Liver (tissue), 8 donors: ENCODE measurements at regions not wholly inside any gene's neighbourhood (a gene's known extent, or its start where the extent isn't known, plus 50 kb on each side); places are given as distances from the start of the nearest gene placed in this dataset.

Source experiments
- DNase-seq: peaks from one replicate; pipeline ENCODE4 v3.0.0-alpha.2; 2017; ENCODE audit warnings: low spot score
- H3K27ac ChIP-seq, 2 donors: one replicate each; pipeline ENCODE4 v1.7.0; 2013; ENCODE audit warnings: inconsistent platforms in 2 of 2, low read length in 2 of 2, control low read depth in 1 of 2, low read depth in 1 of 2, mild to moderate bottlenecking in 1 of 2
- H3K27me3 ChIP-seq, 4 donors: one replicate each; pipeline versions ENCODE4 v1.6.1 to v1.7.0; 2013; ENCODE audit warnings: low read length in 3 of 4, inconsistent platforms in 1 of 4, mild to moderate bottlenecking in 1 of 4, moderate library complexity in 1 of 4; ENCODE audit not compliant: control insufficient read depth in 4 of 4, insufficient read depth in 4 of 4
- H3K36me3 ChIP-seq, 4 donors: one replicate each; pipeline versions ENCODE4 v1.6.1 to v1.7.0; 2013; ENCODE audit warnings: low read length in 3 of 4, mild to moderate bottlenecking in 3 of 4, low read depth in 1 of 4, moderate library complexity in 1 of 4; ENCODE audit not compliant: control insufficient read depth in 4 of 4, insufficient read depth in 3 of 4
- H3K4me1 ChIP-seq, 4 donors: one replicate each; pipeline versions ENCODE4 v1.6.1 to v1.7.0; 2013; ENCODE audit warnings: low read length in 3 of 4, mild to moderate bottlenecking in 3 of 4, moderate library complexity in 1 of 4; ENCODE audit not compliant: control insufficient read depth in 4 of 4, insufficient read depth in 4 of 4
- H3K4me3 ChIP-seq, 3 donors: one replicate each; pipeline versions ENCODE4 v1.6.1 to v1.7.0; 2013; ENCODE audit warnings: low read length in 3 of 3, control low read depth in 1 of 3, low read depth in 1 of 3, mild to moderate bottlenecking in 1 of 3
- H3K9ac ChIP-seq, 2 donors: one replicate each; pipeline ENCODE4 v1.7.0; 2013; ENCODE audit warnings: low read length in 2 of 2, mild to moderate bottlenecking in 2 of 2, moderate library complexity in 2 of 2, control low read depth in 1 of 2, low read depth in 1 of 2
- H3K9me3 ChIP-seq, 4 donors: one replicate each; pipeline versions ENCODE4 v1.6.1 to v1.7.0; 2013; ENCODE audit warnings: low read length in 3 of 4; ENCODE audit not compliant: control insufficient read depth in 4 of 4
- EGR1 ChIP-seq, 2 donors: IDR thresholded peaks; 2 replicates each; pipeline ENCODE4 v1.6.1; 2016 to 2018; ENCODE audit warnings: antibody characterized with exemption in 2 of 2, low read depth in 2 of 2
- FOXA2 ChIP-seq: IDR thresholded peaks from 2 replicates; pipeline ENCODE4 v1.6.1; 2016; ENCODE audit warnings: antibody characterized with exemption
- GABPA ChIP-seq, 2 donors: IDR thresholded peaks in 1 of 2; conservative IDR thresholded peaks in 1 of 2; 2 replicates each; pipeline ENCODE4 v1.6.1; 2016; ENCODE audit warnings: antibody characterized with exemption in 2 of 2, mild to moderate bottlenecking in 1 of 2, moderate library complexity in 1 of 2
- HNF4A ChIP-seq, 2 donors: conservative IDR thresholded peaks; 2 replicates each; pipeline ENCODE4 v1.6.1; 2016; ENCODE audit warnings: antibody characterized with exemption in 2 of 2, mild to moderate bottlenecking in 2 of 2
- HNF4G ChIP-seq: IDR thresholded peaks from 2 replicates; pipeline ENCODE4 v1.6.1; 2016; ENCODE audit warnings: antibody characterized with exemption
- JUND ChIP-seq, 2 donors: IDR thresholded peaks; 2 replicates each; pipeline ENCODE4 v1.6.1; 2016; ENCODE audit warnings: antibody characterized with exemption in 2 of 2
- NR2F2 ChIP-seq: IDR thresholded peaks from 2 replicates; pipeline ENCODE4 v1.6.1; 2016; ENCODE audit warnings: antibody characterized with exemption
- RAD21 ChIP-seq, 2 donors: IDR thresholded peaks; 2 replicates each; pipeline ENCODE4 v1.6.1; 2016; ENCODE audit warnings: antibody characterized with exemption in 2 of 2, mild to moderate bottlenecking in 2 of 2
- RXRA ChIP-seq, 2 donors: IDR thresholded peaks; 2 replicates each; pipeline ENCODE4 v1.6.1; 2017 to 2018; ENCODE audit warnings: antibody characterized with exemption in 2 of 2, mild to moderate bottlenecking in 1 of 2
- SP1 ChIP-seq: IDR thresholded peaks from 2 replicates; pipeline ENCODE4 v1.6.1; 2018; ENCODE audit warnings: antibody characterized with exemption, mild to moderate bottlenecking
- TAF1 ChIP-seq: conservative IDR thresholded peaks from 2 replicates; pipeline ENCODE4 v1.6.1; 2016; ENCODE audit warnings: antibody characterized with exemption, mild to moderate bottlenecking
- YY1 ChIP-seq: IDR thresholded peaks from 2 replicates; pipeline ENCODE4 v1.6.1; 2016; ENCODE audit warnings: antibody characterized with exemption, mild to moderate bottlenecking
- WGBS: extraction: QIAGEN DNeasy Blood & Tissue Kit; methylation state at CpG from one replicate; pipeline ENCODE4 v1.1.7; 2013; 5-methylcytosine and 5-hydroxymethylcytosine counted together
- TF ChIP-seq, protein P1 (sequence below): IDR thresholded peaks from 2 replicates; pipeline ENCODE4 v1.6.1; 2016; ENCODE audit warnings: antibody characterized with exemption
- TF ChIP-seq, protein P2 (sequence below): fragments of 150-350 bp; IDR thresholded peaks from 2 replicates; pipeline ENCODE4 v1.5.1; 2017; ENCODE audit warnings: improper control_type of control experiment, low read depth, low read length; ENCODE audit not compliant: missing input control
- TF ChIP-seq, protein P3 (sequence below): IDR thresholded peaks from 2 replicates; pipeline ENCODE4 v1.6.1; 2016; ENCODE audit warnings: antibody characterized with exemption, mild to moderate bottlenecking
- donor health status: healthy.
- donor health status: healthy.
- donor health status: healthy.
- donor health status: healthy.
- donor health status: healthy.

DNA sequence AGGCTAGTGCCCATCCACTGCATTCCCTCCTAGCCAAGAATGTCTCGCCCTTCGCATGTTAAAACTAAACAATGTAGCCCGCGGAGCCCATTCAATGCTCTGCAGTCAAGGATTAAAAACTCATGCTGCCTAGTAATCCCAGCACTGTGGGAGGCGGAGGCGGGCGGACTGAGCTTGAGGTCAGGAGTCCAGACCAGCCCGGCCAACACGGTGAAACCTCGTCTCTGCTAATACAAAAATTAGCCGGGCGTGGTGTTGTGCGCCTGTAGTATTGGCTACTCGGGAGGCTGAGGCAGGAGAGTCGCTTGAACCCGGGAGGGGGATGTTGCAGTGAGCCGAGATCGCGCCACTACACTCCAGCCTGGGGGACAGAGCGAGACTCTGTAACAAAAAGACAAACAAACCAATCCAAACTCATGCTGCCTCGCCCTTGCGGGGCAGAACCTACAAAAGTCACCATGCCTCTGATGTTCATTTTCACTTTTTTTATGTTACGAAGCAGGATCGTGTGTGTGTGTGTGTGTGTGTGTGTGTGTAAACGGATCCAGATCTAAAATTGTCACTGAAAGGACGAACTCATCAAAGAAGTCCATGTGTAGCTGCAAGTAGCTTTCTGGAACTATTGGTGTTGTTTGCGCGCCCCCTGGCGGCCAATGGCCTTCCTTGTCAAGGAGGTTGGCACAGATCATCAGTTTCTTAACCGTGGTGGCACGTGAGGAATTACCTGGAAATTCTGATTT lies 54.8 kb upstream of the SPESP1 start:
- H3K4me3 ChIP-seq: peak overlapping the region; percentile 39 to 63 (median 56)
- no peak overlapping the region for H3K27ac ChIP-seq
- H3K36me3 ChIP-seq: no peaks in the 10 kb centered on the region
- no peak overlapping the region for H3K9ac ChIP-seq
- 5% methylated on average over 31 of the region's 31 CpGs for WGBS
- no peaks in the 10 kb centered on the region for H3K9me3 ChIP-seq
- peaks cover 0 to 10% (median 3%) of the 10 kb centered on the region in 4 donors for H3K4me1 ChIP-seq
- peak; percentile 92 for DNase-seq
- no peaks in the 10 kb centered on the region for H3K27me3 ChIP-seq
- TF ChIP-seq SP1 (peak; percentile 68), TAF1 (no peak), RAD21 (IDR thresholded peaks at IDR 0.05) (peak; percentile 95 to 96), NR2F2 (peak; percentile 28), HNF4G (no peak), HNF4A (conservative IDR thresholded peaks at IDR 0.05) (peak; percentile 84 to 87), YY1 (peak; percentile 28), RXRA (IDR thresholded peaks at IDR 0.05) (peak in 1 of 2 donors; percentile 8)
- TF ChIP-seq, protein P1, sequence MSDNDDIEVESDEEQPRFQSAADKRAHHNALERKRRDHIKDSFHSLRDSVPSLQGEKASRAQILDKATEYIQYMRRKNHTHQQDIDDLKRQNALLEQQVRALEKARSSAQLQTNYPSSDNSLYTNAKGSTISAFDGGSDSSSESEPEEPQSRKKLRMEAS: peak; percentile 17
- TF ChIP-seq, protein P2, sequence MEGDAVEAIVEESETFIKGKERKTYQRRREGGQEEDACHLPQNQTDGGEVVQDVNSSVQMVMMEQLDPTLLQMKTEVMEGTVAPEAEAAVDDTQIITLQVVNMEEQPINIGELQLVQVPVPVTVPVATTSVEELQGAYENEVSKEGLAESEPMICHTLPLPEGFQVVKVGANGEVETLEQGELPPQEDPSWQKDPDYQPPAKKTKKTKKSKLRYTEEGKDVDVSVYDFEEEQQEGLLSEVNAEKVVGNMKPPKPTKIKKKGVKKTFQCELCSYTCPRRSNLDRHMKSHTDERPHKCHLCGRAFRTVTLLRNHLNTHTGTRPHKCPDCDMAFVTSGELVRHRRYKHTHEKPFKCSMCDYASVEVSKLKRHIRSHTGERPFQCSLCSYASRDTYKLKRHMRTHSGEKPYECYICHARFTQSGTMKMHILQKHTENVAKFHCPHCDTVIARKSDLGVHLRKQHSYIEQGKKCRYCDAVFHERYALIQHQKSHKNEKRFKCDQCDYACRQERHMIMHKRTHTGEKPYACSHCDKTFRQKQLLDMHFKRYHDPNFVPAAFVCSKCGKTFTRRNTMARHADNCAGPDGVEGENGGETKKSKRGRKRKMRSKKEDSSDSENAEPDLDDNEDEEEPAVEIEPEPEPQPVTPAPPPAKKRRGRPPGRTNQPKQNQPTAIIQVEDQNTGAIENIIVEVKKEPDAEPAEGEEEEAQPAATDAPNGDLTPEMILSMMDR: peak; percentile 94

DNA sequence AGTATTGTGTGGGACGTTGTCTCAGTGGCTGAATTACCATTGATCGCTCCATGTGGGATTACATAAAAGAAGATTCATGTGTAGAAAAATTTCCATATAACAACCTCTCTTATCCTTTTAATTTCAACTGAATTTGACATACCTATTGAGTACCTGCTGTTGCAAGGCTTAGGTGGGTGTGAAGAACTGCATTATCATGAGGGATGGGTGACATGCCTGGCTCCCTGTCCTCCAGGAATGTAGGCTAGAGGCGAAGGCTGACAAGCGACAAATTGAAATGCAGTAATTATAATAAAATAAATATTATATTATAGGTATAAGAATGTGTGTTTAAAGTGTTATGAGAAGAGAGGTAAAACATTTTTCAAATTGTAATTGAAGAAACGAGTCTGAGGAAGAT lies 52.7 kb upstream of the SPESP1 start:
- Histone ChIP-seq H3K9me3 (no peaks in the 10 kb centered on the region), H3K27ac (no peak overlapping the region), H3K27me3 (no peaks in the 10 kb centered on the region), H3K9ac (no peak overlapping the region), H3K4me3 (no peak overlapping the region), H3K36me3 (no peaks in the 10 kb centered on the region), H3K4me1 (peaks cover 0 to 10% (median 3%) of the 10 kb centered on the region in 4 donors)
- no peak for TF ChIP-seq HNF4A (conservative IDR thresholded peaks at IDR 0.05)
- no peak for TF ChIP-seq JUND (IDR thresholded peaks at IDR 0.05)
- TF ChIP-seq FOXA2: no peak
- TF ChIP-seq TAF1: no peak
- TF ChIP-seq, protein P2: no peak
- WGBS: 88% methylated on average over 5 of the region's 5 CpGs
- no peak for DNase-seq

DNA sequence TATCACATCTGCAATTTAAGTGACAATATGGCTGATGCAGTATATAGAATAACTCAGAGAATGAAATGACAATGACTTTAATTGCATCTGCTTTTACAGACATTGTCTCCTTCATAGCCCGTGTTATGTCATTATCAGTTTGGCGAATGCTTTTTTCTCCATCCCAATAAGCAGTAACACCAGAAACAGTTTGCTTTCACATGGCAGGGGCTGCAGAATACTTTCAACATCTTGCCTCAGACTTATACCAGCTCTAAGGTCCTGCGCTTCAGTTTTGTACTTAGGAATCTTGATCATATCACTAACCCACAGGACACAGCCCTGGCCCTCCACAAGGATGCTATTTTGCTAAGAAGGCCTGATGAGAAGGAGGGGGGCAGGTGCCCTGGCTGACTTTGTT lies 49.9 kb upstream of the SPESP1 start:
- Histone ChIP-seq H3K9ac (no peak overlapping the region), H3K4me1 (peaks cover 0 to 7% (median 2%) of the 10 kb centered on the region in 4 donors), H3K9me3 (no peaks in the 10 kb centered on the region), H3K4me3 (no peak overlapping the region), H3K27ac (no peak overlapping the region), H3K36me3 (no peaks in the 10 kb centered on the region), H3K27me3 (no peaks in the 10 kb centered on the region)
- WGBS: 93% methylated on average over 3 of the region's 3 CpGs
- no peak for DNase-seq
- TF ChIP-seq YY1 (no peak), HNF4G (no peak), HNF4A (conservative IDR thresholded peaks at IDR 0.05) (no peak), GABPA (IDR thresholded peaks at IDR 0.05 in 1 of 2, conservative IDR thresholded peaks at IDR 0.05 in 1 of 2) (no peak), FOXA2 (no peak), TAF1 (no peak), EGR1 (IDR thresholded peaks at IDR 0.05; ENCODE audit: low read depth in 2 of 2) (no peak), JUND (IDR thresholded peaks at IDR 0.05) (no peak)
- TF ChIP-seq, protein P3, sequence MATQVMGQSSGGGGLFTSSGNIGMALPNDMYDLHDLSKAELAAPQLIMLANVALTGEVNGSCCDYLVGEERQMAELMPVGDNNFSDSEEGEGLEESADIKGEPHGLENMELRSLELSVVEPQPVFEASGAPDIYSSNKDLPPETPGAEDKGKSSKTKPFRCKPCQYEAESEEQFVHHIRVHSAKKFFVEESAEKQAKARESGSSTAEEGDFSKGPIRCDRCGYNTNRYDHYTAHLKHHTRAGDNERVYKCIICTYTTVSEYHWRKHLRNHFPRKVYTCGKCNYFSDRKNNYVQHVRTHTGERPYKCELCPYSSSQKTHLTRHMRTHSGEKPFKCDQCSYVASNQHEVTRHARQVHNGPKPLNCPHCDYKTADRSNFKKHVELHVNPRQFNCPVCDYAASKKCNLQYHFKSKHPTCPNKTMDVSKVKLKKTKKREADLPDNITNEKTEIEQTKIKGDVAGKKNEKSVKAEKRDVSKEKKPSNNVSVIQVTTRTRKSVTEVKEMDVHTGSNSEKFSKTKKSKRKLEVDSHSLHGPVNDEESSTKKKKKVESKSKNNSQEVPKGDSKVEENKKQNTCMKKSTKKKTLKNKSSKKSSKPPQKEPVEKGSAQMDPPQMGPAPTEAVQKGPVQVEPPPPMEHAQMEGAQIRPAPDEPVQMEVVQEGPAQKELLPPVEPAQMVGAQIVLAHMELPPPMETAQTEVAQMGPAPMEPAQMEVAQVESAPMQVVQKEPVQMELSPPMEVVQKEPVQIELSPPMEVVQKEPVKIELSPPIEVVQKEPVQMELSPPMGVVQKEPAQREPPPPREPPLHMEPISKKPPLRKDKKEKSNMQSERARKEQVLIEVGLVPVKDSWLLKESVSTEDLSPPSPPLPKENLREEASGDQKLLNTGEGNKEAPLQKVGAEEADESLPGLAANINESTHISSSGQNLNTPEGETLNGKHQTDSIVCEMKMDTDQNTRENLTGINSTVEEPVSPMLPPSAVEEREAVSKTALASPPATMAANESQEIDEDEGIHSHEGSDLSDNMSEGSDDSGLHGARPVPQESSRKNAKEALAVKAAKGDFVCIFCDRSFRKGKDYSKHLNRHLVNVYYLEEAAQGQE: no peak
- TF ChIP-seq, protein P2: no peak
